CD4-positive, alpha-beta T cell treated with Interferon gamma for 1 hour (primary cell): ENCODE measurements at regions not wholly inside any gene's neighbourhood (a gene's known extent, or its start where the extent isn't known, plus 50 kb on each side); places are given as distances from the start of the nearest gene placed in this dataset.

Experiments used
- DNase-seq: peaks from one replicate; pipeline ENCODE4 v3.0.0-alpha.2; 2020

GRCh38 chr16:77668201-77668600, 54.1 kb upstream of the NUDT7 start:
- no peak for DNase-seq

GRCh38 chr16:77669057-77669456, 53.3 kb upstream of the NUDT7 start:
- DNase-seq, result no peak
